ENCODE measurements at regions not wholly inside any gene's neighbourhood (a gene's known extent, or its start where the extent isn't known, plus 50 kb on each side); places are given as distances from the start of the nearest gene placed in this dataset.

GRCh38 chr2:240371129-240372000 lies 64.1 kb upstream of the GPC1 start:
- Histone ChIP-seq H3K4me2 (replicated peaks; ENCODE audit: extremely low read depth, low read length, poor library complexity, severe bottlenecking) (no peak overlapping the region), H3K27ac (ENCODE audit: low read depth in 1 of 2, low read length in 2 of 2) (no peak overlapping the region), H3K9me3 (replicated peaks in 1 of 2; ENCODE audit: control insufficient read depth in 1 of 2, insufficient read depth in 1 of 2, low read length in 2 of 2) (no peaks in the 10 kb centered on the region), H3K36me3 (replicated peaks in 1 of 2; ENCODE audit: control insufficient read depth in 1 of 2, insufficient read depth in 2 of 2, low read length in 2 of 2) (no peaks in the 10 kb centered on the region), H3K27me3 (ENCODE audit: control insufficient read depth in 2 of 2, insufficient read depth in 2 of 2, low read length in 2 of 2) (no peaks in the 10 kb centered on the region), H3K79me2 (ENCODE audit: insufficient read depth, low read length) (no peaks in the 10 kb centered on the region), H3K9ac (ENCODE audit: insufficient read depth, low read length, poor library complexity, severe bottlenecking) (no peak overlapping the region), H2AFZ (ENCODE audit: insufficient read depth, low read depth, low read length, poor library complexity, severe bottlenecking) (no peak overlapping the region), H3K4me3 (replicated peaks in 1 of 3; ENCODE audit: low read depth in 2 of 3, low read length in 3 of 3) (no peak overlapping the region), H4K20me1 (ENCODE audit: insufficient read depth, low read length) (no peaks in the 10 kb centered on the region), H3K4me1 (ENCODE audit: control insufficient read depth in 1 of 2, insufficient read depth in 2 of 2, low read length in 2 of 2) (no peaks in the 10 kb centered on the region)
- DNase-seq = no peak
- Mint-ChIP-seq H3K4me1 (no peaks in the 10 kb centered on the region), H3K4me3 (no peak overlapping the region), H3K27me3 (ENCODE audit: low read depth in 3 of 3) (peaks cover 0 to 2% (median 1%) of the 10 kb centered on the region in 3 donors), H3K9me3 (no peaks in the 10 kb centered on the region), H3K36me3 (no peaks in the 10 kb centered on the region), H3K27ac (no peak overlapping the region)
- intact Hi-C loops (cut with micrococcal nuclease) = no loop called here
- 91% methylated on average over 22 of the region's 22 CpGs for WGBS (ENCODE audit: insufficient coverage)
- no peak for TF ChIP-seq CTCF (IDR thresholded peaks at IDR 0.05)

DNA sequence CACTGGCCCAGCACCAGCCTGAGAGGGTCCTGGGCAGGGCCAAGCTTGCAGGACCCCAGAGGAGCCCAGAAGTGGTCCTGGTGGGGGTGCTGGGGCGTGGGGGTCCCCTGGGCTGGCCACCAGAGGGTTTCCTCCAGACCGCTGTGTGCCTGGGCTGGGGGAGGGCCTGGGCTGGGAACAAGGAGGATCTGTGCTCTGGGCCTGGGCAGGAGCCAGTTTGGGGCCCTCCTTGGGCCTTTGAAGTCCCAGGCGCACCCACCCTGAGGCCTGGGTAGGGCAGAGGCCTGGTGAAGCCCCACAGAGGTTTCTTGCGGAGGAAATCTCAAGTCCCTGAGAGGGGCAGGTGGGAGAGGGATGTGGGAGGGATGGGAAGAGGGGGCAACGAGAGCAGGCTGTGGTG lies 63.4 kb upstream of the GPC1 start:
- Histone ChIP-seq H3K36me3 (replicated peaks in 1 of 2; ENCODE audit: control insufficient read depth in 1 of 2, insufficient read depth in 2 of 2, low read length in 2 of 2) (no peaks in the 10 kb centered on the region), H4K20me1 (ENCODE audit: insufficient read depth, low read length) (no peaks in the 10 kb centered on the region), H3K4me2 (replicated peaks; ENCODE audit: extremely low read depth, low read length, poor library complexity, severe bottlenecking) (no peak overlapping the region), H3K79me2 (ENCODE audit: insufficient read depth, low read length) (no peaks in the 10 kb centered on the region), H3K27me3 (ENCODE audit: control insufficient read depth in 2 of 2, insufficient read depth in 2 of 2, low read length in 2 of 2) (no peaks in the 10 kb centered on the region), H2AFZ (ENCODE audit: insufficient read depth, low read depth, low read length, poor library complexity, severe bottlenecking) (no peak overlapping the region), H3K27ac (ENCODE audit: low read depth in 1 of 2, low read length in 2 of 2) (no peak overlapping the region), H3K9me3 (replicated peaks in 1 of 2; ENCODE audit: control insufficient read depth in 1 of 2, insufficient read depth in 1 of 2, low read length in 2 of 2) (no peaks in the 10 kb centered on the region), H3K4me1 (ENCODE audit: control insufficient read depth in 1 of 2, insufficient read depth in 2 of 2, low read length in 2 of 2) (no peaks in the 10 kb centered on the region), H3K9ac (ENCODE audit: insufficient read depth, low read length, poor library complexity, severe bottlenecking) (no peak overlapping the region), H3K4me3 (replicated peaks in 1 of 3; ENCODE audit: low read depth in 2 of 3, low read length in 3 of 3) (no peak overlapping the region)
- WGBS (ENCODE audit: insufficient coverage) = 78% methylated on average over 5 of the region's 5 CpGs
- no peaks in the 10 kb centered on the region for H3K36me3 Mint-ChIP-seq
- peaks cover 0 to 2% (median 1%) of the 10 kb centered on the region in 3 donors for H3K27me3 Mint-ChIP-seq (ENCODE audit: low read depth in 3 of 3)
- no peak for DNase-seq
- TF ChIP-seq CTCF (IDR thresholded peaks at IDR 0.05) = no peak
- no peak overlapping the region for H3K27ac Mint-ChIP-seq
- no peaks in the 10 kb centered on the region for H3K9me3 Mint-ChIP-seq
- no peaks in the 10 kb centered on the region for H3K4me1 Mint-ChIP-seq
- intact Hi-C loops (cut with micrococcal nuclease) = no loop called here
- no peak overlapping the region for H3K4me3 Mint-ChIP-seq

All from CD14-positive monocyte (primary cell).